NCI-H2196 treated with DMSO at 0.1 percent for 48 hours (cell line): ENCODE measurements at regions not wholly inside any gene's neighbourhood (a gene's known extent, or its start where the extent isn't known, plus 50 kb on each side); places are given as distances from the start of the nearest gene placed in this dataset.

ENCODE experiments used
- DNase-seq: peaks from one replicate; lab custom pipeline; 2025; ENCODE audit not compliant: unreplicated experiment; lab: John Stamatoyannopoulos, UW

DNA sequence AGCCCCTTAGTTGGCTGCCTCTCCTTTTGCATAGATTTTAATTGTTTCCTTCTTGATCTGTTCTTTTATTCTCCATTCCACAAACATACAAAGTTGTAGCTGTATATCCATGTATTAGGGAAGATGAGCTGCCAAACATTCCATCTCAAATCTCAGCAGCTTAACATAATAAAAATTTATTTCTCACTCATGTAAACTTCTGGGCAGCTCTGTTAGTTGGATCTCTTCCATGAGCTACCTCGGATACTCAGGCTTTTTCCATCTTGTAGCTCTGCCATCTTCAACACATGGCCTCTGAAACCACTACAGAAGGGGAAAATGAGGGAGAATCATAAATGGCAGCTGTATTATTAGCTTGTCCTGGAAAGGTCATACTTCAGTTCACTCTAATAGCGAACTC, 149.4 kb upstream of the BMP2 start:
- DNase-seq = no peak

DNA sequence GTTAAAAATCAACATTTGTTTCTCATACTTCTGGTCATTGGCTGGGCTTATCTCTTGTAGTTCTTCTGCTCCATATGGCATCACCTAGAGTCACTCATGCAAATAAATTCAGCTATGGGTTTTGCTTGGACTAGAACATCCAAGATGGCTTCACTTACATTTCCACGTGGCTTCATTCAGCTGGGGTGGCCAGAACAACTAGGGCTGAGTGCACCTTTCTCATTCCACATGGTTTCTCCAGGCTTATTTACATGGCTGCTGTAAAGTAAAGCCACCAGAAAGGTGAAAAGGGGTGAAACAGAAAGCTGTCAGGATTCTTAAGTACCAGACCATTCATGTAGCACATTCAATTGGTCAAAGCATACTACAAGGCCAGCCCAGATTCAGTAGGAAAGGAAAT, 151.1 kb upstream of the BMP2 start:
- no peak for DNase-seq

DNA sequence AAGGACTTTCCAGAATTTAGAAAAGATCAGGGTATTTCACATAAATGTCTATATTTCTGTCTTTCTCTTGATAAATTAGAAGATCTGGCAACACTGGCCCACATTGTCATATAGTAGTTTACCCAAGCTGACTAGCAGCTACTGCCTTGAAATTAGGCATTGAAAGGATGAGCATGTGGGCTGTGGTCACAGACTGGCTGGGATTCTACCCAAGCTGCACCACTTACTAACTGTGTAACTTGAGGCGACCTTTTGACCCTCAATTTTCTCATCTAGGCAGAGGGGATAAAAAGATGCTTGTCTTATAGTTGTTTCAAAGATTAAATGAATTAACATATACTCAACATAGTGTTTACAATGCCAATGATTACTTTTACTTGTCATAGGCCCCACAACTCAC, 152.7 kb upstream of the BMP2 start:
- no peak for DNase-seq

DNA sequence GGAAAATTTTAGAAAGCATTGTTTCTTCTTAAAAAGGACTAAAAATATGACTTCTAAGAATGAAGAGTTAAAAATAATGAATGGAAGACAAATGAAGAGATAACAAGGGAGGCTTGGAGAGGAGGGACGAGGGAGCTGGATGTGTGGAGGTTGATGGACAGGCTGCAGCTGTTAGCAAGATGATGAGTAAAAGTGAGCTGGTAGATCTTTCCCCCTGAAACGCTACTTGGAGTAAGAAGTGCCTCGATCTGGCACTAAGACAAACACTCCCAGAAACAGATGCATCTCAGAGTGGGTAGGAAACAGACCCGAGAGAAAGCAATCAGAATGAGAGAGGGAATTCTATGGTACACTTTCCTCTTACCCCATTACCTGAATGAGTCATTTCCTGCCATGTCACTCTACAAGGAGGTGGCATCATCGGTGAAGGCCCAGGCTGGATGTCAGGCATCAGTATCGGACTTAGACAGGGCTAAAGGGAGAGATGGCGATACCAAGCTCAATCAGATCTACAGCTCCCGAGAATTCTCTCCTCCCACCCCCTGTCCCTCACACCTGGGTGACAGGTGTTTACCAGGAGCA, 154.1 kb upstream of the BMP2 start:
- no peak for DNase-seq

DNA sequence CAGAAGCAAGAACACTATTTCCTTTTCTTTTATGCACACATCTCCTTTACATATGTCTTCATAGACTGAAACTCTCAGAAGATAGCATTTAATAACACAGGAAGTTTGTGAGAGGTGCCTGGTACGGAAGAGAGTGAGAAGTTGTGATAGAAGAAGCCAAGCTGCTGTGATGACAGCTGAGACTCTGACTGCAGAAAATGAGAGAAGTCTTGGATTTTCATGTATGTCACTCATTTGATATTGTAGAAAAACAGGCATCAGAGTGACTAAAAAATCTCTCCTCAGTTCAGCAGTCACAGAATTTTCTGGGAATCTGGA, 154.9 kb upstream of the BMP2 start:
- DNase-seq = no peak

DNA sequence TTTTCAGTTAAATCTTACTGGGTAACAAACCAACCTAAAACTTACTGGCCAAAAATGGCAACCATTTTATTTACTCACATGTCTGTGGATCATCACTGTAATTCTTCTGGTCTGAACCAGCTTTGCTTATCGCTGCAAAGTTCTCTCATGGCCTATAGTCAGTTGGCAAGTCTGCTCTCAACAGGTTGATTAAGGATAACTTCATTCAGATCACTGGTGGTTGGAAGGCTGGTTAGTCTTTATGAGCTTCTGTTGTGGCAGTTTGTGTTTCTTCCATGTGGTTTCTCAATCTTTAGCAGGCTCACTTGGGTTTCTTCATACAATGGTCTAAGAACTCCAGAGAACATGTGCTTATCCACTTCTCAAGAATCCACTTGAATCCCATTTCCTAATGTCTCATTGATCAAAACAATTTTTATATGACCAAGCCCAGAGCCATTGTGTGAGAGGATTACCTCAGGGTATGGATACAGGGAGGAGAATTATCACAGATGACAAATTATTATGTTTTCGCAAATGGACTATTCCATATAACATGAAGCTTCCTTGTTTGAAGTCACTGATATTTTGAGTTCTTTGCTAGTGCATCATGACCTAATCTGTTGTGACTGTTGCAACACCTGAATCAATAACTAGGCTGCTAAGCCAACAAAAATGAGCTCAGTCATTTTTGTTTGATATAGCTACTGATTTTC, 155.4 kb upstream of the BMP2 start:
- DNase-seq = no peak

DNA sequence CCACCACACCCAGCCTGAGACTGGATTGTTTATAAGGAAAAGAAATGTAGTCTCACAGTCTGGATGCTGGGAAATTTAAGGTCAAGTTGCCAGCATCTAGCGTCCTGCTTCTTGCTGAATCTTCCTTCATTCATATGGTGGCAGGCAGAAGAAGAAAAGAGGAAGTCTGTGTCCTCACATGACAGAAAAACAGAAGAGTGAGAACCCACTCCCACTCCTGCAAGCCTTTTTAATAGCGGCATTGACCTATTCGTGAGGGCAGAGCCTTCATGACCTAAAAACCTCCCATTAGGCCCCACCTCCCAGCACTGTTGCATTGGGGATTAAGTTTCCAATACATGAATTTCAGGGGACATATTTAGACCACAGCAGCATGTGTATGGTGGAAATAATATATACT, 160.8 kb upstream of the BMP2 start:
- no peak for DNase-seq

DNA sequence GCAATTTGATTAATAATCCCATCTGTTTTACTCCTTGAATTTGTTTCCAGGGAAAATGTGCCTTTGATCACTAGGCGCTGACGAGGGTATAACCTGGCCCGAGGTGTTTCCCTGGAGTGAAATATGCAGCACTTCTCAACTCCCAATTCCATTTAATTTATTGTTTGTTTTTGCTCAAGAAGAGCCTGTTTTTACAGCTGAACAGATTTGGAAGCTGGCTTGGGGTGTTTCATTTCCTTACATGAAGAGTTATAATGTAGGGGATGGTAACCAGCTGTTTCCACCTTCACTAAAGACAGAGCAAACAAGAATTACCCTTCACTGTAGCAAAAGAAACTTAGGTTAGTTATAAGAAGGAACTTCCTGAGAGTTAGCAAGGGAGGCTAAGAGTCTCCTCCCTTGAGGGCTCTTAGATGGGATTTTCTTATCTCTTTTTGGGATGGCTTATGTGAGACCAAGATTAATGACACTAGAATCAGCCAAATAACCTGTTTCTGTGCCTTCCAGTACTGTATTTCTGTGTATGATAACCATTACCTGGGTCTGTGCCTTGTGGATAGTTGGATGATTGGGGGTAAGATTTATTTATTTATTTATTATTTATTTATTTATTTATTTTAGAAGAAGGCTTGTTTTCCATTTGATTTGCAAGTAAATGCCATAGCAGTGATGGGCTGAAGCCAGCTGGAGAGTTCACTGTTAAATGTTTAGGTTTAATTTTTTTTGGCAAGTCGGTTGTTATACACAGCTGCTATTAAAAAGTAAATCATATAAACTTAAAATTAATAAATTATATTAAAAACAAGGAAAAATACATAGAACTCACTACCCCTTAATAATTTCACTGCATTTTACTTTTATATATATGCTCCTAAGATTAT, 162.2 kb upstream of the BMP2 start:
- no peak for DNase-seq

DNA sequence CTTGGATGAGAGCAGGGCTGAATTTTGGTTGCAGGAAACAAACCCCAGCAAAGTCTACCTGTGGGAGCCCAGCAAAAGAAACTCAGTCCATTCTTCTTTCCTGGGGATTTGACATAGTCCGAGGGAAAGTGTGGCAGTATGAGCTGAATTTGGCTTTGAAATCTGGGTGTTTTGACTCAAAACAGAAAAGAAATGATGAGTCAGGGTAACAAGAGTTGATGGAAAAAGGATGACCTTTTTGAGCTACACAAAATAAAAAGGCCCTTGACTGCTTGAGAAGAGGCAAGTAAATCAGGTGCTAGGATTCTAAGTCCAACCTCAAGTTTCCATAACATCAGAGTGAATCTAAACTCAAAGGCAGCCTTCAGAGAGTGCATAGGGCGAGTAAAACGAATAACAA, 163.3 kb upstream of the BMP2 start:
- DNase-seq = no peak

DNA sequence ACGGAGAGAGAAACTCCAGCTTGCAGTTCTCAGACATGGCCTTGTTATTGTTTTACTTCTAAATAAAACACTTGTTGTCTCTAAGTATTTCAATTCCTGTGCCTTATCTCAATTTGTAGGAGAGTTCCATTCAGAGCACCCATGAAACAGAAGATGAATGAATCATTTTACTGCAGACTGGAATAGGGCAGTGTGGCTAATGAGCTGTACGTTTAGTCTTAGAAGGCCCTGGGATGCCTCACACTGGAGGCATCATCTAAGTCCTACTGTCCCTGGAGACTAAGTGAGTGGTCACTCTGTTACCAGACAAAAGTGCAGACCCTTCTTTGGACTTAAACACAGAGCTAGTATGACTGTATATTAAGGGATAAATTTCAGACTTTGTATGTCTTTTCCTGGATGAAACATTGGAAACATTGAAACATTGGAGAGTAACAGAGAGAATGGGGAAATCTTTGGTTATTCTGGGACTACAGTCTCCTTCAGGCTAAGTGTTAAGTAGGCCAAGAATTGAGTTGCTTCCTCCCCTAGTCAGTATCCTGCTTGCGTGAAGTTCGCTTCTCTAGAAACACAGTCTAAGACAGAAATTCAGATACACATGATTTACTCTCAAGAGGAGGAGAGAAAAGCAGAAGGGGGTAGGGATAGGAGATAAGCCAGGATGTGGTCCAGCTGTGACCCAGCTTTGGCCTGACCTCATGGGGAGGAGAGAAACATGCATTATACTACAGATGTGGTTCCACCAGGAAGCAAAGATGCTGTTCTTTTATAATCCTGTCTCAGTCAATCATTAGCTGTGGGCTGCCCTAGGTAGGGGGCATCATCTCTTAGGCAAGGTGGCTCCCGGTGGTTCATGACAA, 167.4 kb upstream of the BMP2 start:
- DNase-seq = no peak

DNA sequence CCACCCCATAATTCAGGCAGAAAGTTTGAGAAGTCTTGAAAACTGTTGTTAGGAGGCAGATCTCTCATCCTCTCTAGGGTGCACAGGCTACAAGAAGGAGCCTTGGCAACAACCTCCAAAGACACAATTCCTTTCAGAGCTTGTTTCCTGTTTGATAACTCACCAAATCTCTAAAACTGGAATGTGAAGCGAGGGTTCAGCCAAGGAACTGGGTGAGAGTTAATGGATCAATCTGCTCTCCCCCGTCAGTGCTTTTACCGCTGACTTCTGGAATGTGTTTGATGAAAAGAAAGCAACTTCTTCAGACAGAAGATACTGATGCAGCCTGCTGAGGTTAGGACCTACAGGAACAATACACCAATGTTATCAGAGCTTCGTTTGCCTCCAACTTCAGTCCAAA, 171.8 kb upstream of the BMP2 start:
- DNase-seq = no peak

DNA sequence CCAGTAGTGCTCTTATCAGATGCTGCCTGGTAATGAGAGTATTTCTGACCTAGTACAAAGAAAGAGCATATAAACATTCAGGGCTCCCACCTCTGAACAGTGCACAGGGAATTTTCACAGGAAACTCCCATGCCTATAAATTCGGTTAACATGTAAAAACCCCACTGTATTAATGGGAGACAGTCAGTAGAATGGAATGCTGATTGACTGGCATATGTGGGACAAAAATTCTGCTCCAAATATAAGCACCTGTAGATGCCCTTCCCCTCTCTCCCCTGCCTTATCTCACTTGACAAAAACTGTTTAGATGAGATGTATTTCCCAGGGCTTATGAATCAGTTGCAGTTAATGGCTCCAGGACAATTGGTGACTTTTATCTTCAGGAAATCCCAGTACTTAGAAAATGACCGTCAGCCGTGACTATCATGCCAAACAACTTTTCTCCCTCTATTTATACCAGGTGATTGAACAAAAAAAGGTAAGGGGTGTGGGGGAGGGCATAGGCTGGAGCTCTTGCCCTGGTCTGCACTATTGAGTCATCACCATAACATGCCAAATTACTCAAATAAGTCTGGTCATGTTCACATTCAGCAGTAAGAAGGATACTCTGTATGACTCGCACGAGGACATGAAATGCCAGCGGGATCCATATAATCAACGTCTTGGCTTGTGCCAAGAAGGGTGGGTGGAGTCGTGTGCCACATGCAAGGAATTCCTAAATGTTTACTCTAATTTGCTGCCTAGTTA, 176.4 kb upstream of the BMP2 start:
- DNase-seq = no peak

DNA sequence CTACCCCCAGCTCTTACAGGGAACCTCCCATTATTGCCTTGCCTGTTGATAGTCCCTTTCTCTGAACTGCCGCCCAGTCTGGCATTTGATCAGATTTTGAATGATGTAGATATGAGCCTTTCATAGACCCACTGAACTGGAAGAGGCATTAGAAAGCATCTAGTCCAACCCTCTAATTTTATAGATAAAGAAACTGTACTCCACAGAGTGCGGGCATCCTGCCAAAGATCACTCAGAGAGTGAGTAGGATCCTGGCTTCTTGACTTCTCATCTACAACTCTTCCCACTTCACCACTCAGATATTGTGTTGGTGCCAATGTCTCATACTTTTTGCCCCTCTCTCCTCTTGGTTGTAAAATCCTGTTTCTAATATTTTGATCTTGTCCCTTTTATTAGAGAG, 179.2 kb upstream of the BMP2 start:
- peak; percentile 51 for DNase-seq

DNA sequence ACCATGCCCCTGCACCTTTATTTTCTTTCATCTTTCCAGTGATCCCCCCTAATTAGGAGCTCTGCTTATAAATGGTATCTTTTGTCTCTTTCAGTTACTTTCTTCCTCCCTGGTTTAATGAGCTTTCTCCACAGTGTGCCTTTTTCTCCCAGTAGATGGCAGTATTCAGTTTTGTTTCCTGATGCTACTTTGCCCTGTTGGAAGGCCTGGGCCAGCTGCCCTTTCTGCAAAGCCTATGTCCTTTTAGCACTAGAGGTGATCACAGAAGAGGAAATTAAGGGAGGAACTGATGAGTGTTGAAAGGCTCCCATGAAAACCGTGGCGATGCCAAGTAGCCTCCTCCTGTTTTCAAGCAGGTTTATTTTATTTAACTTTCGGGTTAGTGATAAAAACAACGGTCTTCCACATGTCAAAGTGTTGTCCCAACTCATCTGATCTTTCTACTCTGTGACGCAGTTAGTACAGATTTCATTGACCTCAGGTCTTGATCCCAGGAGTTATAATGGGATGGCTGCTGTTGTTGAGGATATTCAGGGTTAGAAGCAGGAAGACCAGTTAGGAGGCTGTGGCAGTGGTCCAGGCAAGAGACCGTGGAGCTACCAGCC, 184.2 kb upstream of the BMP2 start:
- peak; percentile 65 for DNase-seq

DNA sequence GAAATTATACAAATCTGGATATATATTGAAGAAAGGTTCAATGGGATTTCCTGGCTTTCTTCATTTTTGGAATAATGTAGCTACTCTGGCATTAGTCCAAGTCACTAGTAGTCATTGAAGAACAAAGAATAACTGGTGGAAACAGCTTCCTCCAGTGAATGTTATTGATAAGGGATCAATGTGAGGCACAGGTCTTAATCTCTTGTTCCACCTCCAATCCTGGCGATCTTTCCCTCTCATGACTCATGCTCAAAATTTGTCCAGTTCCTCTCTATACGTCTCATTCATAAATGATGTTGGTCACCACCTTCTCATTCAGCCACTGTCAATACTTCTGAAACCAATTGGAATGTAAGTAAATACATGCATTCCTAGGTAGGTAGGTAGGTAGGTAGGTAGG, 185.0 kb upstream of the BMP2 start:
- no peak for DNase-seq

DNA sequence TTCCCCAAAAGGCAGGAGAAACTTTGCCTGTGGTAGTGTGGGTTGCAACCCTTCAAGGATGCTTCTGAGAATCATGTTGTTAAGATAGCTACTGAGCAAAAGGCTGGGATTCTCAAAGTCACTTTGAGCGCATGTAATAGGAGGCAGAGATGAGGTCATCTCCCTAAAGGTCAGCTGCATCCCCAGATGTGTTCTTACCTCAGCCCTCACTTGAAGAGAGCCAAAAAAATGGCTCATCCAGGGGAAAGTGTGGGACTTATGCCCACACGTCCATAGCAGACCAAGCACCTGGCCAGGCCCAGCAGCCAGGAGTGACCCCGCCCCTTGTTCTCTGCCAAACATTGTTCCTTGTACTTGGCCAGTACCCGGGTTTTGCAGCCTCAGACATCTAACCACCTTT, 187.0 kb upstream of the BMP2 start:
- DNase-seq = no peak

DNA sequence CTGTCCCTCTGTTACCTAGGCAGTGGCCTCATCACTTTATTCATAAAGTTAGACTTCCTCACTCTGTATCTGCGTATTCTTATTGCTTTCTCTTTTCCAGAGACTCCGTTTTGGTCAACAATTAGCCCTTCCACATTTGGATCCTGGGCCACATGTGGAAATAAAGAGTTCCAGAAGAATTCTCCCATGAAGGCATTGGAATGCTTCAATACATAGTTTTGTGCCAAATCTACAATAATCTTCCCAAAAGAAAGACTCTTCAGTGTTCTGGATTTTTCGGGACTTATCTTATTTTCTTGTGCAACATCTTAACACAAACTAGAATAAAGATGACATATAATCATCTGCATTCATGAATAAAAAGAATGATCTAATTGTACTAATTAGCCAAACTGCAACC, 187.7 kb upstream of the BMP2 start:
- no peak for DNase-seq

DNA sequence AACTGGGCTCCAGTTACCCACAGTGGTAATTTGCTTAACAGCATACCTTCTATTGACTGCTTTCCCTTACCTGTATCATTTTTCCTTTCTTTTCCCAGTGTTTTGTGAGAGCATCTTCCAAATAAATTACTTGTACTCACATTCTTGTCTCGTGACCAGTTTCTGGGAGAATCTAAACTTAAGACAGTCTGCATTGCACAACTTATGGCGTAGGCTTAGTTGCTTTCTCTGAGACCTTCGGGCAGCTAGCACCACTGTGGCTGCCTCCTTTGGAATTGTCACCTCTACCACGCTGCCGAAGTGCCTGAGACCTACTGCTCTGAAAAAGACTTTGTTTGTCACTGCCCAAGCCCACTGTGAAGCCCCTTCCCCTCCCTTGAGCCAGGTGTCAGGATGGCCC, 188.1 kb upstream of the BMP2 start:
- DNase-seq = no peak

DNA sequence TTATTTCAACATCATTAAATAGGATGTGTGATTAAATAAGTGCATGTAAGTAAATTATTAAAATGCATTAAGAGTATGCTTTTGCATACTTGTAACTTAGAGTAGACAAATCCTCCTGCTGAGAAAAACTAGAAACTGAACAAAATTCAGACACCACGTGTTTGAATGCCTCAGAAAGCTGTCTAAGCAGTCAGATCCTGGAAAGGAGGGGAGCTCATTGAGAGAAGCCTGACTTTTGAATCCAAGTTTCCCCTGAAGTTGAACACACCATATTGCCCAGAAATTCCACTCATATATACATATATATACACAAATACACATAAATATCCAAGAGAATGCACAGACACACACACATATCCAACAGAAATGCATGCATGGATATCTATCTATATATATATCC, 190.0 kb upstream of the BMP2 start:
- no peak for DNase-seq

DNA sequence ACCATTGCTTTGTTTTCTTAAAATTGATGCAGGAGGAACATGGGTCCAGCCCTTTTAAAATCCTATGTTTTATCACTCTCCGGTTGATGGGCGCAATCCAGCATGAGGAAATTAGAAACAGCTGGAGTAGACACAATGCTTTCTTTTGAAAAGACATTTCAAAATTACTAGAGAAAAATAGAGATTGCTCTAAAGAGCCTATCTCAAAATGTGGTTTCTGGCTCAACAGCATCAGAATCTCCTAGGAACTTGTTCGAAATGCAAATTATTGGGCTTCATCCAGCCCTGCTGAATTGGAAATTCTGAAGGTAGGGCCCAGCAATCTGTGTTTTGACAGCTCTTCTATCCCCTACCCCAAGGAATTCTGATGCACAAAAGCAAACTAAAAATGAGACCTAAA, 190.8 kb upstream of the BMP2 start:
- no peak for DNase-seq
